ENCODE measurements at regions not wholly inside any gene's neighbourhood (a gene's known extent, or its start where the extent isn't known, plus 50 kb on each side); places are given as distances from the start of the nearest gene placed in this dataset.
A peak's percentile ranks its signal among the peaks of the same experiment; 100 is the strongest.

DNA sequence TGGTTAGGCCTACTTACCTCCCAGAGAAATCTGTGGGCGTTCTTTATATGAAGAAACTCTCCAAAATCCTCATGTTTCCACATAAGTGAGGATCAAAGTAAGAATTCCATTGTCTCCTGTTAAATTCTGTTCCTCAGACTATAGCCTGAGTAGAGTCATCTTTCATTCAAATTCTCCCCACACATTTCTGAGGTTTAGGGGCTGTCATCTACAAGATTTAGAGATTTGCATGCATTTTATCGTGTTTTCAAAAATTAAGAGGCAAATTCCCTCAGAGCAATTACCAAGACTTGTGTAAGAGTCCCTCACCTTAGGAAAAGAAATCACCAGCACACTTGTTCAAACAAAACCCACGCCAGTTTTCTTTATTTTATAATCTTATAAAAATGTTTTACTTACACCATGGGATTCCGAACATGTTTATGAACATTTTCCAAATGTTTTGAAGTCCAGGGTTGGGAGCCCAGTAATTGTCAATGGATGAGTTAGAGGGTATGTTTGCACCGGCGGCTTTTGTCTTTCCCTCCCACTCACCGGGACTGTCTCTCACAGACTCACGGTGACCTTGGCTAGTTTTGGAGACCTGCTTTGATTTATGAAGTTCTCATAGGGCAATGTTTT lies 367.6 kb downstream of the ENC1 start:
- ATAC-seq (no peak), DNase-seq (ENCODE audit: low spot score) (no peak)
- 0 out of 2 replicates have a peak, but pooled peaks cover 3% of the 10 kb centered on the region for H3K4me1 ChIP-seq (ENCODE audit: insufficient read depth)
- H3K4me1 Mint-ChIP-seq = peaks cover 13% of the 10 kb centered on the region; the same call in 2 of the 3 replicates
- no peak overlapping the region for H3K4me3 ChIP-seq
- H3K27me3 Mint-ChIP-seq (ENCODE audit: insufficient read depth, low read depth, poor library complexity) = peaks cover 1% of the 10 kb centered on the region
- H3K27ac ChIP-seq (ENCODE audit: low read depth) = no peak overlapping the region; the same call in 1 of the 2 replicates
- H3K36me3 Mint-ChIP-seq (ENCODE audit: low read depth) = no peaks in the 10 kb centered on the region
- TF ChIP-seq, protein P1, sequence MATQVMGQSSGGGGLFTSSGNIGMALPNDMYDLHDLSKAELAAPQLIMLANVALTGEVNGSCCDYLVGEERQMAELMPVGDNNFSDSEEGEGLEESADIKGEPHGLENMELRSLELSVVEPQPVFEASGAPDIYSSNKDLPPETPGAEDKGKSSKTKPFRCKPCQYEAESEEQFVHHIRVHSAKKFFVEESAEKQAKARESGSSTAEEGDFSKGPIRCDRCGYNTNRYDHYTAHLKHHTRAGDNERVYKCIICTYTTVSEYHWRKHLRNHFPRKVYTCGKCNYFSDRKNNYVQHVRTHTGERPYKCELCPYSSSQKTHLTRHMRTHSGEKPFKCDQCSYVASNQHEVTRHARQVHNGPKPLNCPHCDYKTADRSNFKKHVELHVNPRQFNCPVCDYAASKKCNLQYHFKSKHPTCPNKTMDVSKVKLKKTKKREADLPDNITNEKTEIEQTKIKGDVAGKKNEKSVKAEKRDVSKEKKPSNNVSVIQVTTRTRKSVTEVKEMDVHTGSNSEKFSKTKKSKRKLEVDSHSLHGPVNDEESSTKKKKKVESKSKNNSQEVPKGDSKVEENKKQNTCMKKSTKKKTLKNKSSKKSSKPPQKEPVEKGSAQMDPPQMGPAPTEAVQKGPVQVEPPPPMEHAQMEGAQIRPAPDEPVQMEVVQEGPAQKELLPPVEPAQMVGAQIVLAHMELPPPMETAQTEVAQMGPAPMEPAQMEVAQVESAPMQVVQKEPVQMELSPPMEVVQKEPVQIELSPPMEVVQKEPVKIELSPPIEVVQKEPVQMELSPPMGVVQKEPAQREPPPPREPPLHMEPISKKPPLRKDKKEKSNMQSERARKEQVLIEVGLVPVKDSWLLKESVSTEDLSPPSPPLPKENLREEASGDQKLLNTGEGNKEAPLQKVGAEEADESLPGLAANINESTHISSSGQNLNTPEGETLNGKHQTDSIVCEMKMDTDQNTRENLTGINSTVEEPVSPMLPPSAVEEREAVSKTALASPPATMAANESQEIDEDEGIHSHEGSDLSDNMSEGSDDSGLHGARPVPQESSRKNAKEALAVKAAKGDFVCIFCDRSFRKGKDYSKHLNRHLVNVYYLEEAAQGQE (IDR thresholded peaks at IDR 0.05; ENCODE audit: unreplicated experiment) = no peak
- no peak for TF ChIP-seq ZNF114 (CRISPR knock-in tag; IDR thresholded peaks at IDR 0.05)
- TF ChIP-seq, protein P2, sequence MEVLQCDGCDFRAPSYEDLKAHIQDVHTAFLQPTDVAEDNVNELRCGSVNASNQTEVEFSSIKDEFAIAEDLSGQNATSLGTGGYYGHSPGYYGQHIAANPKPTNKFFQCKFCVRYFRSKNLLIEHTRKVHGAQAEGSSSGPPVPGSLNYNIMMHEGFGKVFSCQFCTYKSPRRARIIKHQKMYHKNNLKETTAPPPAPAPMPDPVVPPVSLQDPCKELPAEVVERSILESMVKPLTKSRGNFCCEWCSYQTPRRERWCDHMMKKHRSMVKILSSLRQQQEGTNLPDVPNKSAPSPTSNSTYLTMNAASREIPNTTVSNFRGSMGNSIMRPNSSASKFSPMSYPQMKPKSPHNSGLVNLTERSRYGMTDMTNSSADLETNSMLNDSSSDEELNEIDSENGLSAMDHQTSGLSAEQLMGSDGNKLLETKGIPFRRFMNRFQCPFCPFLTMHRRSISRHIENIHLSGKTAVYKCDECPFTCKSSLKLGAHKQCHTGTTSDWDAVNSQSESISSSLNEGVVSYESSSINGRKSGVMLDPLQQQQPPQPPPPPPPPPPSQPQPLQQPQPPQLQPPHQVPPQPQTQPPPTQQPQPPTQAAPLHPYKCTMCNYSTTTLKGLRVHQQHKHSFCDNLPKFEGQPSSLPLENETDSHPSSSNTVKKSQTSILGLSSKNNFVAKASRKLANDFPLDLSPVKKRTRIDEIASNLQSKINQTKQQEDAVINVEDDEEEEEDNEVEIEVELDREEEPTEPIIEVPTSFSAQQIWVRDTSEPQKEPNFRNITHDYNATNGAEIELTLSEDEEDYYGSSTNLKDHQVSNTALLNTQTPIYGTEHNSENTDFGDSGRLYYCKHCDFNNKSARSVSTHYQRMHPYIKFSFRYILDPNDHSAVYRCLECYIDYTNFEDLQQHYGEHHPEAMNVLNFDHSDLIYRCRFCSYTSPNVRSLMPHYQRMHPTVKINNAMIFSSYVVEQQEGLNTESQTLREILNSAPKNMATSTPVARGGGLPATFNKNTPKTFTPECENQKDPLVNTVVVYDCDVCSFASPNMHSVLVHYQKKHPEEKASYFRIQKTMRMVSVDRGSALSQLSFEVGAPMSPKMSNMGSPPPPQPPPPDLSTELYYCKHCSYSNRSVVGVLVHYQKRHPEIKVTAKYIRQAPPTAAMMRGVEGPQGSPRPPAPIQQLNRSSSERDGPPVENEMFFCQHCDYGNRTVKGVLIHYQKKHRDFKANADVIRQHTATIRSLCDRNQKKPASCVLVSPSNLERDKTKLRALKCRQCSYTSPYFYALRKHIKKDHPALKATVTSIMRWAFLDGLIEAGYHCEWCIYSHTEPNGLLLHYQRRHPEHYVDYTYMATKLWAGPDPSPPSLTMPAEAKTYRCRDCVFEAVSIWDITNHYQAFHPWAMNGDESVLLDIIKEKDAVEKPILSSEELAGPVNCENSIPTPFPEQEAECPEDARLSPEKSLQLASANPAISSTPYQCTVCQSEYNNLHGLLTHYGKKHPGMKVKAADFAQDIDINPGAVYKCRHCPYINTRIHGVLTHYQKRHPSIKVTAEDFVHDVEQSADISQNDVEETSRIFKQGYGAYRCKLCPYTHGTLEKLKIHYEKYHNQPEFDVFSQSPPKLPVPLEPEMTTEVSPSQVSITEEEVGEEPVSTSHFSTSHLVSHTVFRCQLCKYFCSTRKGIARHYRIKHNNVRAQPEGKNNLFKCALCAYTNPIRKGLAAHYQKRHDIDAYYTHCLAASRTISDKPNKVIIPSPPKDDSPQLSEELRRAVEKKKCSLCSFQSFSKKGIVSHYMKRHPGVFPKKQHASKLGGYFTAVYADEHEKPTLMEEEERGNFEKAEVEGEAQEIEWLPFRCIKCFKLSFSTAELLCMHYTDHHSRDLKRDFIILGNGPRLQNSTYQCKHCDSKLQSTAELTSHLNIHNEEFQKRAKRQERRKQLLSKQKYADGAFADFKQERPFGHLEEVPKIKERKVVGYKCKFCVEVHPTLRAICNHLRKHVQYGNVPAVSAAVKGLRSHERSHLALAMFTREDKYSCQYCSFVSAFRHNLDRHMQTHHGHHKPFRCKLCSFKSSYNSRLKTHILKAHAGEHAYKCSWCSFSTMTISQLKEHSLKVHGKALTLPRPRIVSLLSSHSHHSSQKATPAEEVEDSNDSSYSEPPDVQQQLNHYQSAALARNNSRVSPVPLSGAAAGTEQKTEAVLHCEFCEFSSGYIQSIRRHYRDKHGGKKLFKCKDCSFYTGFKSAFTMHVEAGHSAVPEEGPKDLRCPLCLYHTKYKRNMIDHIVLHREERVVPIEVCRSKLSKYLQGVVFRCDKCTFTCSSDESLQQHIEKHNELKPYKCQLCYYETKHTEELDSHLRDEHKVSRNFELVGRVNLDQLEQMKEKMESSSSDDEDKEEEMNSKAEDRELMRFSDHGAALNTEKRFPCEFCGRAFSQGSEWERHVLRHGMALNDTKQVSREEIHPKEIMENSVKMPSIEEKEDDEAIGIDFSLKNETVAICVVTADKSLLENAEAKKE (CRISPR knock-in tag; IDR thresholded peaks at IDR 0.05) = no peak
- TF ChIP-seq POLR2AphosphoS5 (IDR thresholded peaks at IDR 0.05; ENCODE audit: low read depth) = no peak
- TF ChIP-seq, protein P3, sequence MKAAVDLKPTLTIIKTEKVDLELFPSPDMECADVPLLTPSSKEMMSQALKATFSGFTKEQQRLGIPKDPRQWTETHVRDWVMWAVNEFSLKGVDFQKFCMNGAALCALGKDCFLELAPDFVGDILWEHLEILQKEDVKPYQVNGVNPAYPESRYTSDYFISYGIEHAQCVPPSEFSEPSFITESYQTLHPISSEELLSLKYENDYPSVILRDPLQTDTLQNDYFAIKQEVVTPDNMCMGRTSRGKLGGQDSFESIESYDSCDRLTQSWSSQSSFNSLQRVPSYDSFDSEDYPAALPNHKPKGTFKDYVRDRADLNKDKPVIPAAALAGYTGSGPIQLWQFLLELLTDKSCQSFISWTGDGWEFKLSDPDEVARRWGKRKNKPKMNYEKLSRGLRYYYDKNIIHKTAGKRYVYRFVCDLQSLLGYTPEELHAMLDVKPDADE (IDR thresholded peaks at IDR 0.05) = no peak
- TF ChIP-seq, protein P4, sequence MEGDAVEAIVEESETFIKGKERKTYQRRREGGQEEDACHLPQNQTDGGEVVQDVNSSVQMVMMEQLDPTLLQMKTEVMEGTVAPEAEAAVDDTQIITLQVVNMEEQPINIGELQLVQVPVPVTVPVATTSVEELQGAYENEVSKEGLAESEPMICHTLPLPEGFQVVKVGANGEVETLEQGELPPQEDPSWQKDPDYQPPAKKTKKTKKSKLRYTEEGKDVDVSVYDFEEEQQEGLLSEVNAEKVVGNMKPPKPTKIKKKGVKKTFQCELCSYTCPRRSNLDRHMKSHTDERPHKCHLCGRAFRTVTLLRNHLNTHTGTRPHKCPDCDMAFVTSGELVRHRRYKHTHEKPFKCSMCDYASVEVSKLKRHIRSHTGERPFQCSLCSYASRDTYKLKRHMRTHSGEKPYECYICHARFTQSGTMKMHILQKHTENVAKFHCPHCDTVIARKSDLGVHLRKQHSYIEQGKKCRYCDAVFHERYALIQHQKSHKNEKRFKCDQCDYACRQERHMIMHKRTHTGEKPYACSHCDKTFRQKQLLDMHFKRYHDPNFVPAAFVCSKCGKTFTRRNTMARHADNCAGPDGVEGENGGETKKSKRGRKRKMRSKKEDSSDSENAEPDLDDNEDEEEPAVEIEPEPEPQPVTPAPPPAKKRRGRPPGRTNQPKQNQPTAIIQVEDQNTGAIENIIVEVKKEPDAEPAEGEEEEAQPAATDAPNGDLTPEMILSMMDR (conservative IDR thresholded peaks at IDR 0.05; ENCODE audit: low read depth in 2 of 2) = no peak
- TF ChIP-seq STAT1 (IDR thresholded peaks at IDR 0.05; ENCODE audit: unreplicated experiment) = no peak
- no peak overlapping the region for H2AFZ ChIP-seq
- H3K27me3 ChIP-seq (ENCODE audit: insufficient read depth) = no peaks in the 10 kb centered on the region
- no peak overlapping the region for H3K4me3 Mint-ChIP-seq
- H3K9me2 ChIP-seq (ENCODE audit: insufficient read depth) = peaks cover 2% of the 10 kb centered on the region; the same call in 1 of the 2 replicates
- no peaks in the 10 kb centered on the region for H4K20me1 ChIP-seq (replicated peaks; ENCODE audit: insufficient read depth)
- no peaks in the 10 kb centered on the region for H3F3A ChIP-seq (replicated peaks; ENCODE audit: low read depth)
- no peaks in the 10 kb centered on the region for H3K79me2 ChIP-seq (replicated peaks; ENCODE audit: insufficient read depth)
- H3K9me3 Mint-ChIP-seq = no peaks in the 10 kb centered on the region
- 0 out of 2 replicates have a peak overlapping the region, but pooled peaks have one; percentile 6 for H3K4me2 ChIP-seq
- no peak overlapping the region for H3K27ac Mint-ChIP-seq
- no peaks in the 10 kb centered on the region for H3K36me3 ChIP-seq (ENCODE audit: insufficient read depth)

Data from GM23338 (cell line).